Thyroid gland (tissue), 4 donors: ENCODE measurements at regions not wholly inside any gene's neighbourhood (a gene's known extent, or its start where the extent isn't known, plus 50 kb on each side); places are given as distances from the start of the nearest gene placed in this dataset.

ENCODE experiments used
- CTCF ChIP-seq, 6 experiments: fragments of 200-600 bp in 3 of 6; fragments of 450-650 bp in 3 of 6; sonication (generic) in 3 of 6; IDR thresholded peaks; one replicate each; pipeline ENCODE4 v1.5.1; 2016 to 2019; ENCODE audit warnings: antibody characterized with exemption in 6 of 6, mild to moderate bottlenecking in 2 of 6, inconsistent platforms in 1 of 6, moderate library complexity in 1 of 6
- POLR2A ChIP-seq, 2 donors: fragments of 450-650 bp; IDR thresholded peaks; one replicate each; pipeline ENCODE4 v1.6.1; 2017; ENCODE audit warnings: antibody characterized with exemption in 2 of 2, mild to moderate bottlenecking in 2 of 2, moderate library complexity in 1 of 2

- TF ChIP-seq CTCF (IDR thresholded peaks at IDR 0.05) (no peak), POLR2A (IDR thresholded peaks at IDR 0.05) (no peak)
Measured at GRCh38 chr18:27856820-27857219, 320.1 kb downstream of the CDH2 start.
